Adrenal gland (tissue), 5 donors: ENCODE measurements at regions not wholly inside any gene's neighbourhood (a gene's known extent, or its start where the extent isn't known, plus 50 kb on each side); places are given as distances from the start of the nearest gene placed in this dataset.

ENCODE experiments used
- CTCF ChIP-seq, 6 experiments: fragments of 450-650 bp in 4 of 6; fragments of 200-600 bp in 2 of 6; sonication (generic) in 1 of 6; IDR thresholded peaks; 1 replicate in 5 of 6; 2 replicates in 1 of 6; pipeline versions ENCODE4 v1.5.1 to v1.8.0; 2016 to 2021; ENCODE audit warnings: antibody characterized with exemption in 6 of 6, mild to moderate bottlenecking in 2 of 6, moderate library complexity in 1 of 6
- POLR2A ChIP-seq, 2 donors: fragments of 450-650 bp; IDR thresholded peaks; one replicate each; pipeline ENCODE4 v1.6.1; 2017; ENCODE audit warnings: antibody characterized with exemption in 2 of 2, mild to moderate bottlenecking in 2 of 2, moderate library complexity in 1 of 2
- donor health status: DM: no; HTN: no; CAD: no.

GRCh38 chr11:38814670-38815069 lies 2216.6 kb upstream of the RAG2 start:
- TF ChIP-seq CTCF (IDR thresholded peaks at IDR 0.05) (no peak), POLR2A (IDR thresholded peaks at IDR 0.05) (no peak)
